Keratinocyte (primary cell): ENCODE measurements at regions not wholly inside any gene's neighbourhood (a gene's known extent, or its start where the extent isn't known, plus 50 kb on each side); places are given as distances from the start of the nearest gene placed in this dataset.

Experiments
- DNase-seq: peaks from one replicate; pipeline ENCODE4 v3.0.0-alpha.2; 2011; ENCODE audit warnings: low read depth, missing footprints, low spot score
- FAIRE-seq: peaks from 2 replicates; lab custom pipeline; 2011; peaks lifted over from hg19 to GRCh38; lab: Jason Lieb, UNC
- H2AFZ ChIP-seq: 2 replicates; pipeline ENCODE4 v1.6.0; 2012; ENCODE audit warnings: low read length, control low read depth, inconsistent platforms; ENCODE audit not compliant: control insufficient read depth
- H3K27ac ChIP-seq: 2 replicates; pipeline ENCODE4 v1.5.1; 2011; ENCODE audit warnings: low read length; ENCODE audit not compliant: control insufficient read depth, insufficient read depth
- H3K27me3 ChIP-seq: 3 replicates; pipeline ENCODE4 v1.6.0; 2011; ENCODE audit warnings: low read length; ENCODE audit not compliant: control insufficient read depth, insufficient read depth; ENCODE audit errors: extremely low read depth
- H3K36me3 ChIP-seq, 2 experiments: 2 replicates in 1 of 2; 3 replicates in 1 of 2; pipeline ENCODE4 v1.5.1; 2011; ENCODE audit warnings: low read length in 2 of 2, mild to moderate bottlenecking in 1 of 2; ENCODE audit not compliant: control insufficient read depth in 2 of 2, insufficient read depth in 2 of 2; ENCODE audit errors: extremely low read depth in 1 of 2
- H3K4me1 ChIP-seq: 3 replicates; pipeline ENCODE4 v1.5.1; 2011; ENCODE audit warnings: low read length; ENCODE audit not compliant: control insufficient read depth, insufficient read depth; ENCODE audit errors: extremely low read depth
- H3K4me2 ChIP-seq: 3 replicates; pipeline ENCODE4 v1.6.0; 2011; ENCODE audit warnings: low read depth, low read length; ENCODE audit not compliant: control insufficient read depth, insufficient read depth; ENCODE audit errors: extremely low read depth
- H3K4me3 ChIP-seq, 3 experiments: fragments of 200-600 bp in 1 of 3; sonication (generic) in 1 of 3; 2 replicates in 2 of 3; 3 replicates in 1 of 3; pipeline ENCODE4 v1.5.1; 2011 to 2016; ENCODE audit warnings: low read length in 3 of 3, mild to moderate bottlenecking in 3 of 3, control low read depth in 2 of 3, inconsistent platforms in 1 of 3, low read depth in 1 of 3, mixed read lengths in 1 of 3, mixed run types in 1 of 3, moderate library complexity in 1 of 3; ENCODE audit not compliant: control insufficient read depth in 2 of 3, insufficient read depth in 2 of 3; ENCODE audit errors: extremely low read depth in 1 of 3
- H3K79me2 ChIP-seq: 2 replicates; pipeline ENCODE4 v1.6.0; 2012; ENCODE audit warnings: low read length; ENCODE audit not compliant: control insufficient read depth, insufficient read depth
- H3K9ac ChIP-seq: 3 replicates; pipeline ENCODE4 v1.6.0; 2011; ENCODE audit warnings: low read length; ENCODE audit not compliant: control insufficient read depth, insufficient read depth; ENCODE audit errors: extremely low read depth
- H3K9me1 ChIP-seq: 3 replicates; pipeline ENCODE4 v1.6.0; 2011; ENCODE audit warnings: low read length; ENCODE audit not compliant: control insufficient read depth, insufficient read depth; ENCODE audit errors: extremely low read depth
- H3K9me3 ChIP-seq: 2 replicates; pipeline ENCODE4 v1.5.1; 2012; ENCODE audit warnings: low read depth, low read length; ENCODE audit not compliant: control insufficient read depth
- H4K20me1 ChIP-seq: 3 replicates; pipeline ENCODE4 v1.6.0; 2011; ENCODE audit warnings: low read length; ENCODE audit not compliant: control insufficient read depth, insufficient read depth; ENCODE audit errors: extremely low read depth
- EZH2 ChIP-seq: IDR thresholded peaks from one replicate; pipeline ENCODE4 v1.6.1; 2012; ENCODE audit warnings: inconsistent platforms, mild to moderate bottlenecking, low read length, moderate library complexity
- dilution Hi-C: fragments of 300-500 bp; cut with MboI; formaldehyde crosslinking; loops from one replicate; pipeline ENCODE4 v1.7.0; 2020; ENCODE audit warnings: low sequenced_read_pairs; ENCODE audit not compliant: extremely low pct_ligation_motif_present
- TF ChIP-seq, protein P1 (sequence below), 3 experiments: IDR thresholded peaks in 1 of 3; conservative IDR thresholded peaks in 1 of 3; optimal IDR thresholded peaks in 1 of 3; 2 replicates in 2 of 3; 3 replicates in 1 of 3; pipeline versions ENCODE3 to v1.5.1; 2011; ENCODE audit warnings: low read length in 3 of 3, mild to moderate bottlenecking in 3 of 3, moderate library complexity in 2 of 3, control low read depth in 1 of 3, inconsistent platforms in 1 of 3; ENCODE audit not compliant: insufficient read depth in 2 of 3; ENCODE audit errors: extremely low read depth in 1 of 3

- Histone ChIP-seq H4K20me1 (no peaks in the 10 kb centered on the region), H3K9me3 (no peaks in the 10 kb centered on the region), H3K36me3 (no peaks in the 10 kb centered on the region), H3K4me1 (peaks cover 14% of the 10 kb centered on the region), H3K9ac (no peak overlapping the region), H2AFZ (no peak overlapping the region), H3K27ac (no peak overlapping the region), H3K27me3 (peaks cover 53% of the 10 kb centered on the region), H3K9me1 (no peaks in the 10 kb centered on the region), H3K4me2 (peak overlapping the region; percentile 74), H3K79me2 (no peaks in the 10 kb centered on the region), H3K4me3 (no peak overlapping the region)
- dilution Hi-C loops = no loop called here
- no peak for FAIRE-seq
- no peak for DNase-seq
- TF ChIP-seq EZH2 = no peak
- TF ChIP-seq, protein P1, sequence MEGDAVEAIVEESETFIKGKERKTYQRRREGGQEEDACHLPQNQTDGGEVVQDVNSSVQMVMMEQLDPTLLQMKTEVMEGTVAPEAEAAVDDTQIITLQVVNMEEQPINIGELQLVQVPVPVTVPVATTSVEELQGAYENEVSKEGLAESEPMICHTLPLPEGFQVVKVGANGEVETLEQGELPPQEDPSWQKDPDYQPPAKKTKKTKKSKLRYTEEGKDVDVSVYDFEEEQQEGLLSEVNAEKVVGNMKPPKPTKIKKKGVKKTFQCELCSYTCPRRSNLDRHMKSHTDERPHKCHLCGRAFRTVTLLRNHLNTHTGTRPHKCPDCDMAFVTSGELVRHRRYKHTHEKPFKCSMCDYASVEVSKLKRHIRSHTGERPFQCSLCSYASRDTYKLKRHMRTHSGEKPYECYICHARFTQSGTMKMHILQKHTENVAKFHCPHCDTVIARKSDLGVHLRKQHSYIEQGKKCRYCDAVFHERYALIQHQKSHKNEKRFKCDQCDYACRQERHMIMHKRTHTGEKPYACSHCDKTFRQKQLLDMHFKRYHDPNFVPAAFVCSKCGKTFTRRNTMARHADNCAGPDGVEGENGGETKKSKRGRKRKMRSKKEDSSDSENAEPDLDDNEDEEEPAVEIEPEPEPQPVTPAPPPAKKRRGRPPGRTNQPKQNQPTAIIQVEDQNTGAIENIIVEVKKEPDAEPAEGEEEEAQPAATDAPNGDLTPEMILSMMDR (optimal IDR thresholded peaks at IDR 0.05 in 1 of 3, IDR thresholded peaks at IDR 0.05 in 1 of 3, conservative IDR thresholded peaks at IDR 0.05 in 1 of 3; ENCODE audit: extremely low read depth in 1 of 3, insufficient read depth in 2 of 3, low read length in 3 of 3) = no peak
Measured at GRCh38 chr17:6231465-6231864, 161.3 kb downstream of the WSCD1 start.

DNA sequence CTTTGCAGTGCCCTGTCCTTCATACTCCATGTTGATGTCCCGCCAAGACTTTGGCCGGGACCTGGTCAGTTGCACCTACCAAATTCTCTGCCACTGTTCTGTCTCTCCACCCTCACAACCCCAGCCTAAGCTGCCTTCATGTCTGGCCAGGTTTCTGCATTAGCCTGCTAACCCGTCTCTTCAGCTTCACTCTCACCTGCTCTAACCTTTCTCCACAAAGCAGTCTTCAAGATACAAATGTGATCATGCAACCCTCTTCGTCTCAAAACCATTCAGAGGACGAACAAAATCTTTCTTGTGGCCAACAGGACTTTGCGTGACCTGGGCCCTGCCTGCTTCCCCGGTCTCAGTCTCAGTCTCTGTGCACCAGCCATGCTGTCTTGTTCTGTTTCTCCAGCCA, 148.2 kb downstream of the WSCD1 start:
- H3K27ac ChIP-seq = no peak overlapping the region
- peaks cover under 1% of the 10 kb centered on the region for H3K4me1 ChIP-seq
- no peak overlapping the region for H2AFZ ChIP-seq
- no peak for TF ChIP-seq EZH2
- TF ChIP-seq, protein P1 (optimal IDR thresholded peaks at IDR 0.05 in 1 of 3, IDR thresholded peaks at IDR 0.05 in 1 of 3, conservative IDR thresholded peaks at IDR 0.05 in 1 of 3; ENCODE audit: extremely low read depth in 1 of 3, insufficient read depth in 2 of 3, low read length in 3 of 3) = no peak
- no peak for DNase-seq
- H4K20me1 ChIP-seq = no peaks in the 10 kb centered on the region
- H3K27me3 ChIP-seq = peaks cover 58% of the 10 kb centered on the region
- H3K9me1 ChIP-seq = no peaks in the 10 kb centered on the region
- H3K4me2 ChIP-seq = no peak overlapping the region
- FAIRE-seq = no peak
- no peaks in the 10 kb centered on the region for H3K9me3 ChIP-seq
- dilution Hi-C loops = no loop called here
- H3K36me3 ChIP-seq = no peaks in the 10 kb centered on the region
- H3K79me2 ChIP-seq = no peaks in the 10 kb centered on the region
- no peak overlapping the region for H3K9ac ChIP-seq
- no peak overlapping the region for H3K4me3 ChIP-seq
